ENCODE measurements at regions not wholly inside any gene's neighbourhood (a gene's known extent, or its start where the extent isn't known, plus 50 kb on each side); places are given as distances from the start of the nearest gene placed in this dataset.

DNA sequence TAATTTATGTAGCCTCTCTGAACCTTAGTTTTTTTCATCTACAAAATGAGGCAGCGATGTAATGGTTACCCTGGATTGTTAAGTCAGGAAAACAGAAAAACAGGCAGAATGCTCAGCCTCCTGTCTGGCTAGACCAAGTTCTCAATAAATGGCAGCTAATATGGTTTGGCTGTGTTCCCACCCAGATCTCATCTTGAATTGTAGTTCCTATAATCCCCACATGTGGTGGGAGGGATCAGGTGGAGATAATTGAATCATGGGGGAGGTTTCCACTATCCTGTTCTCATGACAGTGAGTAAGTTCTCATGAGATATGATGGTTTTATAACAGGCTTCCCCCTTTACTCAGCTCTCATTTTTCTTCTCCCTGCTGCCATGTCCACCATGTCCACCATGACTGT lies 220.0 kb downstream of the CMPK2 start:
- no peaks in the 10 kb centered on the region for H3K4me1 Mint-ChIP-seq
- POLR2A ChIA-PET = no interaction called here
- no peak overlapping the region for H3K27ac Mint-ChIP-seq
- no peaks in the 10 kb centered on the region for H3K9me3 Mint-ChIP-seq
- no peak overlapping the region for H3K4me3 Mint-ChIP-seq
- no peak for DNase-seq
- H3K27me3 Mint-ChIP-seq = no peaks in the 10 kb centered on the region
- H3K36me3 Mint-ChIP-seq (ENCODE audit: low read depth) = no peaks in the 10 kb centered on the region
- CTCF ChIA-PET = no interaction called here

DNA sequence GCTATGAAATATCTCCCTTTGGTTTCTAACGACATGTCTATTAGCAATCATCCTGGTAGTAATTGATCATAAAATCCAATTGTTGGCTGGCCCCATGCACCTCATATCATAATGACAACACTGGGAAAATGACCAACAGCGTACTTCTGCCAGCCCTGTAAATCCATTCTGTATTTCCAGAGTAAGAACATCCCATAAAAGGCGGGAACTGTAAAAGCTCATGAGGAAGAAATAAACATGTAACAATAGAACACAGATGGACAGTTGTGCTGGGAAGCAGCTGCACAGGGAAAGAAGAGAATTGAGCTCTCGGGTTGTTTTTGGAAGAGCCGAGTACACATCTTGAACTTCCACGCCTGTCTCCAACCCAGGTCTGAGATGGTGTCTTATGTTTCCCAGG lies 218.7 kb downstream of the CMPK2 start:
- CTCF ChIA-PET = no interaction called here
- H3K27ac Mint-ChIP-seq = no peak overlapping the region
- DNase-seq = no peak
- POLR2A ChIA-PET = no interaction called here
- no peaks in the 10 kb centered on the region for H3K27me3 Mint-ChIP-seq
- H3K4me1 Mint-ChIP-seq = no peaks in the 10 kb centered on the region
- no peaks in the 10 kb centered on the region for H3K36me3 Mint-ChIP-seq (ENCODE audit: low read depth)
- no peaks in the 10 kb centered on the region for H3K9me3 Mint-ChIP-seq
- no peak overlapping the region for H3K4me3 Mint-ChIP-seq

DNA sequence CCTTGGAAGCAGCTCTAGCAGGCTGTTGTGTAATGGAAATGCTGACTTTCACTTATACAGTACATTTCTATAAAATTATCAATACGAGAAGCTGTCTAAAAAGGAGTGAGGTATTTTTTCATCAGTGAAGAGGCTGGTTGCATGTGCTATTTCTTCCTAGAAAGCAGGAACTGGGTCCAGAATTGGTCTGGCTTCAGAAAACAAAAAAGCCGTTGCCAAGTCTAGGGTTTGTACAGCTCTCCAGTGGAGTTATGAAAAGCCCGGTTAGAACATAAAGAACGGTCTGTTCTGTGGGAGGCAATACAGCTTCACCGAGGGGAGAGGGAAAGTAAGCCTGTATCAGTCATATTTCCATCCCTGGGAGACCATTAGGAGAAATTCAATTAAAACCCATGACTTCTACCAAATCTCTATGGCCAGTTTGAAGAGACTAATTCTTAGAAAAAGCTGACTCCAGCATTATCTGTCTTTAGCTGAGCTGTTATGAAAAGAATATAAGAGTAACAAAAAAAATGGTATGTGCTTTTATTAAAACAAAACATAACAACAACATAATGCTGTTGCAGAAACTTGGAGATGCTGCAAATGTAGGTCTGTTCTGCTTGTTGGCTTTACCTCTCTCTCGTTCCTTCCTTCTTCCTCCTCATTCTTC lies 217.0 kb downstream of the CMPK2 start:
- Mint-ChIP-seq H3K4me1 (no peaks in the 10 kb centered on the region), H3K36me3 (ENCODE audit: low read depth) (no peaks in the 10 kb centered on the region), H3K27me3 (no peaks in the 10 kb centered on the region), H3K27ac (no peak overlapping the region), H3K4me3 (no peak overlapping the region), H3K9me3 (no peaks in the 10 kb centered on the region)
- CTCF ChIA-PET = no interaction called here
- POLR2A ChIA-PET = no interaction called here
- no peak for DNase-seq

DNA sequence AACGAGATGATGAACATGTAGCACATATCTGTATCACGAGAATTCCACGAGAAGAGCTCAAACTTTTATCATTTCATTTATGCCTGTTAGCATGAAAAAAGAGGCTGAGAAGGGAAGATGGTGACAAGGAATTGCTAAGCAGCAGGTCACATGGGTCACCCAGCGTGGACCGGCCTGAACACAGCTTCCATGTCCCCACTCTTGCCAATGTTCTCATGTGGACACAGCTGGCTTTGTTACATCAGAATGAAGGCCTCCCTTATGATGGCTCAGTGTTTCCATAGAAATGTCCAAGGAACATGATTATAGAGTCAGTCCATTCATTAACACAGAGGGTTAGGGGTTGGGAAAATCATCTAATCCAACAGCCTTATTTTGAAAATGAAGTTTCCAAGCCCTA lies 215.4 kb downstream of the CMPK2 start:
- no peak overlapping the region for H3K27ac Mint-ChIP-seq

DNA sequence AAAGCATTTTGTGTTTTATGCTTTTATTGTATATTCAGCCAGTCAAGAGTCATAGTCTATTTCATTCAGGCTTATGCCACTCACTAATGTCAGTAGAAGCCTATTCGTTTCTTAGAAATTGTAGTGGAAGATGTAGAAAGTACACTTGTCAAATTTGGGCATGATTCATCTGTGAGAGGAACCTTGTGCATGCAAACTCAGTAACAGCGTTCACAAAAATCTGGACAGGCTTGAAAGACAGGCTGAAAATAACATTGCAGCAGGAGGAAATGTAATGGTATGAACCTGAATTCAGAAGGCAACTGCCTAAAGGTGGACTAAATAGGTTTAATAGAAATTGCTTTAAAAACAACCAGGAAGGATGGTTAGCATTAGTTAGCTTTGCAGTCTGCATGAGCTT lies 213.5 kb downstream of the CMPK2 start:
- ChIA-PET POLR2A (no interaction called here), CTCF (no interaction called here)
- Mint-ChIP-seq H3K9me3 (no peaks in the 10 kb centered on the region), H3K27ac (no peak overlapping the region), H3K4me1 (no peaks in the 10 kb centered on the region), H3K36me3 (ENCODE audit: low read depth) (no peaks in the 10 kb centered on the region), H3K27me3 (no peaks in the 10 kb centered on the region), H3K4me3 (no peak overlapping the region)
- DNase-seq = no peak

More for the DNA sequence above, 215.4 kb downstream of the CMPK2 start:
- Mint-ChIP-seq H3K4me3 (no peak overlapping the region), H3K9me3 (no peaks in the 10 kb centered on the region), H3K36me3 (ENCODE audit: low read depth) (no peaks in the 10 kb centered on the region), H3K4me1 (no peaks in the 10 kb centered on the region), H3K27me3 (no peaks in the 10 kb centered on the region)
- ChIA-PET POLR2A (no interaction called here), CTCF (interaction anchor here (0.5 kb wide), 1 partner anchor 1982 kb away, joined by 3 read pairs; no protein-coding TSS in a partner anchor)
- DNase-seq = no peak

DNA sequence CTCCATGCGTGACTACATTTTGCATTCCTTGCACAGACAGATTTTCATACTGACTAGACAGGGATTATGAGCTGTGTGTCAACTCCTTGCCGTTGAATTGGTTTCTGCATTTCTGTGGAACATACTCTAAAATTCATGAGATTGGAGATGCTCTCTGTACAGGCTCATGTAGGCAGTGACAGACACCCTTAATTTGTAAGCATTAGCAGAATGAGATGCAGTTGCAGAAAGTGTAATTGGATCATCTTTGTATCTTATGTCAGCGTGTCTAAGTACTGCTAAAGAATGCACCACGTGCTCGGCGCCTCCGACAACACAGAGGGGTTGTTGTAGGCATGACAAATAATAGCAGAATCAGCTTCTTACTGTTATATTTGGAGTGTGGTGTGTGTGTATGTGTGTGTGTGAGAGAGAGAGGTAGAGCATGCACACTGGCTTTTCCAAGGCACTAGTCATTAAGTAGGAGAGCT lies 212.4 kb downstream of the CMPK2 start:
- Mint-ChIP-seq H3K36me3 (ENCODE audit: low read depth) (no peaks in the 10 kb centered on the region), H3K27ac (no peak overlapping the region), H3K27me3 (no peaks in the 10 kb centered on the region), H3K4me1 (no peaks in the 10 kb centered on the region), H3K4me3 (no peak overlapping the region), H3K9me3 (no peaks in the 10 kb centered on the region)
- CTCF ChIA-PET = no interaction called here
- POLR2A ChIA-PET = no interaction called here
- DNase-seq = no peak

DNA sequence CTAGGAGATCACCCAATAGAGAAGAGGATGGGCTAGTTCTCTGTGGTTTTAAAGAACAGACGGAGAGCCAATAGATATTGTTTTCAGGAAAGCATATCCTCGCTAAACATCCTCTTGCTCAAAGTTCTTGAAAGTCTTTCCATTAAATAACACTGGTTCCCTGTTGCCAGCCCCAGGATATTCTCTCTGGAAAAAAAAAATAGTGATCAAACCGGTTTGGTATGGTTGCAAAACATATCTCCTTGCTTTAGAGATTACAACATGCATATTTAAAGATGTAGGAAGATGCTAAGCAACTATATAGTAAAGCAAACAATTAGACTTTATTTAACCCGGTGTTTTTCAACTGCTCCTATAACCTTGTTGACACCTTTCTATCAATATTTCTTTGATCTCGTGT lies 211.4 kb downstream of the CMPK2 start:
- no peaks in the 10 kb centered on the region for H3K27me3 Mint-ChIP-seq
- no peaks in the 10 kb centered on the region for H3K36me3 Mint-ChIP-seq (ENCODE audit: low read depth)
- no peaks in the 10 kb centered on the region for H3K9me3 Mint-ChIP-seq
- no peak overlapping the region for H3K27ac Mint-ChIP-seq
- no peak for DNase-seq
- POLR2A ChIA-PET = no interaction called here
- no peak overlapping the region for H3K4me3 Mint-ChIP-seq
- no peaks in the 10 kb centered on the region for H3K4me1 Mint-ChIP-seq
- CTCF ChIA-PET = no interaction called here

DNA sequence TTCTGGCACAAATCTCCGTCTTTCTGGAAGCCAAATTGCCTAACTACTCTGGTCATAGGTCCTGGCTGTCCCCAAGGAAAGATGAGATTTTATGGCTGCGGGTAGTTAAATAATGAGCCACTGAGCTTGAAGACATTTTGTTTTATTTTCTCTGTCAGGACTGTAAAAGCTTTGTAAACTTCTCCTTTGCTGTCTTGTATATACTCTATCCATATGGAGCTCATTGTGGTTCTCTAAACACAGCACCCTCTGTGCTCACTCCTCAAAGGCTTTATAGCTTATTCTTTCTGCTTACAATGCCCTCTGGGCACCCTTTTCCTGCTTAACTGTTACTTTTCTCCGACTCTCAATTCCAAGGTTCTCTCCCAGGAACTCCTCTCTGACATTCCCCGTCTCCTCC lies 209.1 kb downstream of the CMPK2 start:
- Mint-ChIP-seq H3K36me3 (ENCODE audit: low read depth) (no peaks in the 10 kb centered on the region), H3K9me3 (no peaks in the 10 kb centered on the region), H3K4me1 (no peaks in the 10 kb centered on the region), H3K27ac (no peak overlapping the region), H3K27me3 (no peaks in the 10 kb centered on the region), H3K4me3 (no peak overlapping the region)
- CTCF ChIA-PET = no interaction called here
- DNase-seq = no peak
- POLR2A ChIA-PET = no interaction called here

DNA sequence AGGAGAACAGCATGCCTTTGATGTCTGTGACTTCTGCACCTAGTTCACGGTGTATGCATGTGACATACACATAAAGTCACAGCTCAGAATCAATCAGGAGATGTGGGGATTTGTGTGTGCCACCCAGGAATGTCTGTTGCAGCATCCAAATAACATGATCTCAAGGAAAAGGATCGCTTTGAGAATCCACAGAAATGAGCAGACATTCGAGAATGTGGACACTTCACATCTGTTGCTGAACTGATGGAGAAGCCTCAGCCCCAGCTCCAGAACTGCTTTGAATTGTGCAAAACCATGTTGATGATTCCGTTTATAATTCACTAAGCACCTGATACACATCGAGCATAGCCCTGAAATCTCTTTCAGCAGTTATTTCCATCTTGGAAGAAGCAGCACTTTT lies 208.6 kb downstream of the CMPK2 start:
- no peak overlapping the region for H3K27ac Mint-ChIP-seq
- POLR2A ChIA-PET = no interaction called here
- H3K36me3 Mint-ChIP-seq (ENCODE audit: low read depth) = no peaks in the 10 kb centered on the region
- no peak for DNase-seq
- CTCF ChIA-PET = no interaction called here
- H3K4me3 Mint-ChIP-seq = no peak overlapping the region
- no peaks in the 10 kb centered on the region for H3K4me1 Mint-ChIP-seq
- no peaks in the 10 kb centered on the region for H3K9me3 Mint-ChIP-seq
- no peaks in the 10 kb centered on the region for H3K27me3 Mint-ChIP-seq

DNA sequence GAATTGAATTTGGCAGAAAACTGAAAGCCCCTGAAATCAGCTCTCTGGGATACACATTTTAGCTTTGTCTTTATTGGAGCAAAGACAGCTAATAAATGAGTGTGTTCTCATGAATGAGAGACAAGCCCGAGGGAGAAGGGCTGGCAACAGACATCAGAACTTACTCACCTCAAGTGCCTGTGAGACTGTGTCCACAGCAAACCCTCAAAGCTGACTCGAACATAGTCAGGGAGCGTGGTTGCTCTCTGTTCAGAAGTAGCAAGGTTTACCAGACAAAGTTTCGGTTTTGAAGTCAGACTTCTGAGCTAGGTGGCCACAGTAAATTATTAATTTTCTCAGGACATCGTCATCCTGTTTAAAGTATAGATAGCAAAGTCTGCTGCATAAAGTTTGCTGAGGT lies 207.9 kb downstream of the CMPK2 start:
- Mint-ChIP-seq H3K9me3 (no peaks in the 10 kb centered on the region), H3K27me3 (no peaks in the 10 kb centered on the region), H3K27ac (no peak overlapping the region), H3K4me3 (no peak overlapping the region), H3K36me3 (ENCODE audit: low read depth) (no peaks in the 10 kb centered on the region), H3K4me1 (no peaks in the 10 kb centered on the region)
- CTCF ChIA-PET = no interaction called here
- DNase-seq = no peak
- POLR2A ChIA-PET = no interaction called here

DNA sequence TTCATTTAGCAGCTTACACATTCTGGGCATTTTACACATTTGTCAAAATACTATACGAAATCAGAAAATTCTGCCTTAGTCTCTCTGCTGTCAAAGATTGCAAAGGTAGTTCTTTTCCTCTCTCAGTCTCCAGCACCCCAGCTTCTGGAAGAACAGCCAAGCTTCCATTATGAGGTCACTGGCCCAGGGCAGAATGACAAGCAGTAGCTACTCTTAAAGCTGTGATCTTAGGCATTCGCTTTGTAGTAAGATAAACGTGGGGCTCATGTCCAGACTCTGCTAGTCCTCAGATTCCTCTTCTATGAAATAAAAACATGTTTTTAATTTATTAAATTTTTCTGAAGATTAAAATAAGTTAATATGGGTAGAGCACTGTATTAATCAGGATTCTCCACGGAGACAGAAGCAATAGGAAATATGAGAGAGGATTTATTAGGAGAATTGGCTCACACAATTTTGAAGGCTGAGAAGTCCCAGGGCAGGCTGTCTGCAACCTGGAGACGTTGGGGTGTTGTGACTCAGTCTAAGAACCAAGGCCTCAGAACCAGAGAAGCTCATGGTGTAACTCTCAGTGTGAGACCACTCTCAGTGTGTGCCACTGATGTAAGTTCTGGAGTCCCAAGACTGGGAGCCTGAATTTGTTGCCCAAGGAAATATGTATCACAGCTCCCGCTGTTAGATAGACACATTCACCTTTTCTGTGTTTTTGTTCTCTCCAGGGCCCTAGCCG lies 201.2 kb downstream of the CMPK2 start:
- Mint-ChIP-seq H3K4me1 (no peaks in the 10 kb centered on the region), H3K36me3 (ENCODE audit: low read depth) (no peaks in the 10 kb centered on the region), H3K27ac (no peak overlapping the region), H3K9me3 (no peaks in the 10 kb centered on the region), H3K27me3 (no peaks in the 10 kb centered on the region), H3K4me3 (no peak overlapping the region)
- DNase-seq = no peak
- ChIA-PET POLR2A (no interaction called here), CTCF (no interaction called here)

DNA sequence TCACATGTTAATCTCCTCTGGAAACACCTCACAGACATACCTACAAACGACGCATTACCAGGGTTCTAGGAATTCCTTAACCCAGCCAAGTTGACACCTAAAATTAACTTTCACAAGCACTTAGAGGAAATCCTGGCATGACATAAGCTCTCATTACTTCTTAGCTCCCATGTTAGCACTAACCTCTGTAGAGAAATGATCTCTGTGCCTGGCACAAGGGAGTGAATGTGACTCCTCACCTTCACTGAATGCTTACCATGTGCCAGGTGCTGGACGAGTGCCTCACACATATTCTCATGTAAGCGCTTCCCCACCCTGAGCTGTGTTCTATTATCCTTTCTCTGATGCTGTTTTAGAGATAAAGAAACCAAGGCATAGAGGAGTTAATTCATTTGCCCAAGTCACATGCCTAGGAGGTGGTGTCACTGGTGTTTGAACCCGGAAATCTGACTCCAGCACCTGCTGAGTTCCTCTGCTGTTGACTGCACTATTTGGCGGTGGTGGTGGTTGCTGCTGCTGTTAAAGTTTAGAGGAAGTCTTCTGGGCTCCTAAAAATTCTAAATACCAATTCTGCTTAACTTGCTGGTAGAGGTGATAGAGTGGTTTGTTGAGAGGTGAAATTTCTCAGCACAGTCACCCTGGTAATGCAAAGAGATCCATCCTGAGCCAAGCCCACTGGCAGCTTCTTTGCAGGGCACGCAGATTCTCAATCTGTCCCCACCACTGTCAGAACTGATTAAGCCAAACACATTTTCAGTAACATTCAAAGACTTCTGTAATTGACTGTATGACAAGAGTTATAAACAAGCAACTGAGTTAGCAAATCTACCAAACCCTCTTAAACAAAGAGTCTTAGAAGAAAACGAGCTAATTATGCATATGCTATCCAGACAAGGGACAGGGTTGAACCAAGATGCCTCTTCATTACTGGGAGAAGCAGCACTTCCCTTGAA lies 200.3 kb downstream of the CMPK2 start:
- Mint-ChIP-seq H3K27me3 (no peaks in the 10 kb centered on the region), H3K36me3 (ENCODE audit: low read depth) (no peaks in the 10 kb centered on the region), H3K4me1 (no peaks in the 10 kb centered on the region), H3K27ac (no peak overlapping the region), H3K4me3 (no peak overlapping the region), H3K9me3 (no peaks in the 10 kb centered on the region)
- DNase-seq = no peak
- ChIA-PET CTCF (no interaction called here), POLR2A (no interaction called here)

DNA sequence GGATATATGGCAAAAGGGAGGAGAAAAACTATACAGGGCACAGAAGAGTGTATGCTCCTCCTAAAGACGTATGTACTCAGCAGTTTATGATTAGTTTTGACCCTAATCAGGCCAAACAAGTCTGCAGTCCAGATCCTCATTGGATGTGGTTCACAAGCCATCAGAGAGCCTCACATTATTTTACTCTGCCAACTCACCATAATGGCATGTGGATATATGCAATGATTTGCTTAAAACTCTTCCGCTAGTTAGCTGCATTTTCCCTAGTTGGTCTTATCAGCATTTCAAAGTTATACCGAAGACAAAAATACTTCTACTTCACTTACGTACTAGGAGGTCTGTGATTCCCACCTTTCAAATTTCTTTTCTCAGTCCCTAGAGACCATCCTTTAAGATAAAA lies 198.4 kb downstream of the CMPK2 start:
- H3K27me3 Mint-ChIP-seq = no peaks in the 10 kb centered on the region
- ChIA-PET POLR2A (no interaction called here), CTCF (no interaction called here)
- no peaks in the 10 kb centered on the region for H3K36me3 Mint-ChIP-seq (ENCODE audit: low read depth)
- no peaks in the 10 kb centered on the region for H3K4me1 Mint-ChIP-seq
- no peak for DNase-seq
- H3K4me3 Mint-ChIP-seq = no peak overlapping the region
- H3K9me3 Mint-ChIP-seq = no peaks in the 10 kb centered on the region
- no peak overlapping the region for H3K27ac Mint-ChIP-seq
